OCI-LY7 (cell line): ENCODE measurements at regions not wholly inside any gene's neighbourhood (a gene's known extent, or its start where the extent isn't known, plus 50 kb on each side); places are given as distances from the start of the nearest gene placed in this dataset.

Experiments
- EZH2phosphoT487 ChIP-seq: fragments of 200-600 bp; sonication (generic); IDR thresholded peaks from 2 replicates; pipeline ENCODE4 v1.6.1; 2018; ENCODE audit warnings: low read depth, borderline replicate concordance, mild to moderate bottlenecking, mixed run types, antibody characterized with exemption, low read length, moderate library complexity, mixed read lengths
- TF ChIP-seq, protein P1 (sequence below): fragments of 200-600 bp; sonication (generic); conservative IDR thresholded peaks from 2 replicates; pipeline ENCODE4 v1.5.1; 2014; ENCODE audit warnings: mild to moderate bottlenecking, antibody characterized with exemption, low read length, moderate library complexity, mixed read lengths

DNA sequence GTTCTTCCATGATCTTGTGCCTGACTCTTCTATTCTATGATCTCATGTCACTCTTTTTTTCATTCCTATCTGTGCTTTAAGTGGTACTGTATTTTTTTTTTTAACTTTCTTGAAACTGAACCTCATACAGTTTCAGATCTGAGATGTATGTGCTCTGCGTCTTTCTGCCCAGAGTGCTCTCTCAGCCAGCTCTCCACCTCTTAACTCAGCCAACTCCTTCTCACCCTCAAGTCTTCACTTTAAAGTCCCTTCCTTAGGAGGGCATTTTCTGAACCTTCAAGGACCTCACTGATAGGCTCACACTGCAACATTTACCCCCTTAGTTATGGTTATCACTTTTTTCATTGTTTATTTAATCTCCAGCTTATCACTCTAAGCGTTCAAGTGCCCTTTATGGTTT lies 158.7 kb downstream of the IRS2 start:
- TF ChIP-seq, protein P1, sequence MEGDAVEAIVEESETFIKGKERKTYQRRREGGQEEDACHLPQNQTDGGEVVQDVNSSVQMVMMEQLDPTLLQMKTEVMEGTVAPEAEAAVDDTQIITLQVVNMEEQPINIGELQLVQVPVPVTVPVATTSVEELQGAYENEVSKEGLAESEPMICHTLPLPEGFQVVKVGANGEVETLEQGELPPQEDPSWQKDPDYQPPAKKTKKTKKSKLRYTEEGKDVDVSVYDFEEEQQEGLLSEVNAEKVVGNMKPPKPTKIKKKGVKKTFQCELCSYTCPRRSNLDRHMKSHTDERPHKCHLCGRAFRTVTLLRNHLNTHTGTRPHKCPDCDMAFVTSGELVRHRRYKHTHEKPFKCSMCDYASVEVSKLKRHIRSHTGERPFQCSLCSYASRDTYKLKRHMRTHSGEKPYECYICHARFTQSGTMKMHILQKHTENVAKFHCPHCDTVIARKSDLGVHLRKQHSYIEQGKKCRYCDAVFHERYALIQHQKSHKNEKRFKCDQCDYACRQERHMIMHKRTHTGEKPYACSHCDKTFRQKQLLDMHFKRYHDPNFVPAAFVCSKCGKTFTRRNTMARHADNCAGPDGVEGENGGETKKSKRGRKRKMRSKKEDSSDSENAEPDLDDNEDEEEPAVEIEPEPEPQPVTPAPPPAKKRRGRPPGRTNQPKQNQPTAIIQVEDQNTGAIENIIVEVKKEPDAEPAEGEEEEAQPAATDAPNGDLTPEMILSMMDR: no peak
- no peak for TF ChIP-seq EZH2phosphoT487
